ENCODE measurements at regions not wholly inside any gene's neighbourhood (a gene's known extent, or its start where the extent isn't known, plus 50 kb on each side); places are given as distances from the start of the nearest gene placed in this dataset.

DNA sequence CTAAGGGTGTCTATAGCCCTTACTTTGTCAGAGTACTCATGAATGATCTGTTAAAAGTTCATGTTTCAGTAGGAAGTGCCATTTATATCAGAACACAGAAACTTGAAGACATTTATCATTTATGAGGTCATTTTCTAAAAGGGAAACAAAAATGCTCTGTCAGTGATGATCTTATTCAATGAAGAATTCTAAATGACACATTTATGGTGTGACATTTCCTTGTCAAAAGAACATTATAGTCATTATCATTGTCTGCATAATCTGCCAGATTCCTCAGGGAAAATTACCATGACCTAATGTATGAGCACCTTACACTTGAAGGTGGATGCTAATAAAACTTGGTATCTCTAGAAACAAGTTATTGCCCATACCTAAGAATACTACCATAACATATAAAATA, 853.8 kb upstream of the SLITRK6 start:
- TF ChIP-seq EP300 (IDR thresholded peaks at IDR 0.05; ENCODE audit: borderline replicate concordance): no peak

DNA sequence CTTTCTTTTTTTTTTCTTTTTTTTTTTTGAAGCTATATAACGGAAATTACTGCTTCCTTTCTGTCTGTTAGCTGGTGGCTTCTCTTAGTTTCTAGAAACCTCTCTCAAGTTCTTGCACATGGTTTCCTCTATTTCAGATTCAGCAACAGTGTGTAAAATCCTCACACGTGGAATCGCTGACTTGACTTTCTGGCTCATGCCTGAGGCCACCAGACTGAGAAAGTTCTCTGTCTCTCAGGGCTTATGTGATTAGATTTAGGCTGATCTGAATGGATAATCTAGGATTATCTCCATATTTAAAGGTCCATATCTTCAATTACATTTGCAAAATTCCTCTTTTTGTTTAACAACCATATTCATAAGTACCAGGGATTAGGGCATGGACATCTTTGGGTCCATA, 856.3 kb upstream of the SLITRK6 start:
- TF ChIP-seq TCF12 (IDR thresholded peaks at IDR 0.05; ENCODE audit: low read depth) (no peak), EGR1 (IDR thresholded peaks at IDR 0.05) (no peak), CEBPB (IDR thresholded peaks at IDR 0.05) (no peak), TAF1 (IDR thresholded peaks at IDR 0.05; ENCODE audit: low read depth) (no peak), RAD21 (IDR thresholded peaks at IDR 0.05; ENCODE audit: low read depth) (no peak), FOXM1 (IDR thresholded peaks at IDR 0.05; ENCODE audit: borderline replicate concordance, low read depth) (no peak)
- TF ChIP-seq, protein P1, sequence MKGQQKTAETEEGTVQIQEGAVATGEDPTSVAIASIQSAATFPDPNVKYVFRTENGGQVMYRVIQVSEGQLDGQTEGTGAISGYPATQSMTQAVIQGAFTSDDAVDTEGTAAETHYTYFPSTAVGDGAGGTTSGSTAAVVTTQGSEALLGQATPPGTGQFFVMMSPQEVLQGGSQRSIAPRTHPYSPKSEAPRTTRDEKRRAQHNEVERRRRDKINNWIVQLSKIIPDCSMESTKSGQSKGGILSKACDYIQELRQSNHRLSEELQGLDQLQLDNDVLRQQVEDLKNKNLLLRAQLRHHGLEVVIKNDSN (IDR thresholded peaks at IDR 0.05): no peak
- TF ChIP-seq, protein P2, sequence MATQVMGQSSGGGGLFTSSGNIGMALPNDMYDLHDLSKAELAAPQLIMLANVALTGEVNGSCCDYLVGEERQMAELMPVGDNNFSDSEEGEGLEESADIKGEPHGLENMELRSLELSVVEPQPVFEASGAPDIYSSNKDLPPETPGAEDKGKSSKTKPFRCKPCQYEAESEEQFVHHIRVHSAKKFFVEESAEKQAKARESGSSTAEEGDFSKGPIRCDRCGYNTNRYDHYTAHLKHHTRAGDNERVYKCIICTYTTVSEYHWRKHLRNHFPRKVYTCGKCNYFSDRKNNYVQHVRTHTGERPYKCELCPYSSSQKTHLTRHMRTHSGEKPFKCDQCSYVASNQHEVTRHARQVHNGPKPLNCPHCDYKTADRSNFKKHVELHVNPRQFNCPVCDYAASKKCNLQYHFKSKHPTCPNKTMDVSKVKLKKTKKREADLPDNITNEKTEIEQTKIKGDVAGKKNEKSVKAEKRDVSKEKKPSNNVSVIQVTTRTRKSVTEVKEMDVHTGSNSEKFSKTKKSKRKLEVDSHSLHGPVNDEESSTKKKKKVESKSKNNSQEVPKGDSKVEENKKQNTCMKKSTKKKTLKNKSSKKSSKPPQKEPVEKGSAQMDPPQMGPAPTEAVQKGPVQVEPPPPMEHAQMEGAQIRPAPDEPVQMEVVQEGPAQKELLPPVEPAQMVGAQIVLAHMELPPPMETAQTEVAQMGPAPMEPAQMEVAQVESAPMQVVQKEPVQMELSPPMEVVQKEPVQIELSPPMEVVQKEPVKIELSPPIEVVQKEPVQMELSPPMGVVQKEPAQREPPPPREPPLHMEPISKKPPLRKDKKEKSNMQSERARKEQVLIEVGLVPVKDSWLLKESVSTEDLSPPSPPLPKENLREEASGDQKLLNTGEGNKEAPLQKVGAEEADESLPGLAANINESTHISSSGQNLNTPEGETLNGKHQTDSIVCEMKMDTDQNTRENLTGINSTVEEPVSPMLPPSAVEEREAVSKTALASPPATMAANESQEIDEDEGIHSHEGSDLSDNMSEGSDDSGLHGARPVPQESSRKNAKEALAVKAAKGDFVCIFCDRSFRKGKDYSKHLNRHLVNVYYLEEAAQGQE (IDR thresholded peaks at IDR 0.05; ENCODE audit: low read depth): no peak

DNA sequence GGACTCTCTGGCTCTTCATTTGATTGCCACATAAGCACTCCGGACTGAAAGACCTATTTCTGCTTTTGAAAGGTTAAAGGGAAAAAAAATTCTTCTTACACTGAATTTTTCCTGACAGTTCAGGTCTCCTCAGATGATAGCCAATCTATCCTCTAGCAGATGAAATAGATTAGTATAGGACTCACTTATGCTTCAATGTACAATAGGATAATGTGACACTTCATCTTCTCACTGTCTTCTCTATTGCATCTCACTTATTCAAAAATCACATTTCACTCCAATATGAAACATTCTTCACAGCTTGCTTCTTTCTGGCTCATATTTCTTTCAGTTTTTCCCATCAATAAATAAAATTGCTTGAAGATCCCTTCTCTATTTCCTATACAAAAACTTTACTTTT, 860.9 kb upstream of the SLITRK6 start:
- TF ChIP-seq TAF1 (IDR thresholded peaks at IDR 0.05; ENCODE audit: low read depth) (no peak), CREB1 (IDR thresholded peaks at IDR 0.05; ENCODE audit: low read depth) (no peak), FOXM1 (IDR thresholded peaks at IDR 0.05; ENCODE audit: borderline replicate concordance, low read depth) (no peak), TEAD4 (IDR thresholded peaks at IDR 0.05) (no peak), EP300 (IDR thresholded peaks at IDR 0.05; ENCODE audit: borderline replicate concordance) (no peak), TCF12 (IDR thresholded peaks at IDR 0.05; ENCODE audit: low read depth) (no peak), YY1 (IDR thresholded peaks at IDR 0.05; ENCODE audit: low read depth) (no peak), RAD21 (IDR thresholded peaks at IDR 0.05; ENCODE audit: low read depth) (no peak), CEBPB (IDR thresholded peaks at IDR 0.05) (no peak), NFIC (IDR thresholded peaks at IDR 0.05) (no peak), EGR1 (IDR thresholded peaks at IDR 0.05) (no peak), ZBTB7A (IDR thresholded peaks at IDR 0.05; ENCODE audit: low read depth) (no peak)
- TF ChIP-seq, protein P3, sequence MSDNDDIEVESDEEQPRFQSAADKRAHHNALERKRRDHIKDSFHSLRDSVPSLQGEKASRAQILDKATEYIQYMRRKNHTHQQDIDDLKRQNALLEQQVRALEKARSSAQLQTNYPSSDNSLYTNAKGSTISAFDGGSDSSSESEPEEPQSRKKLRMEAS (IDR thresholded peaks at IDR 0.05): no peak
- TF ChIP-seq, protein P1 (IDR thresholded peaks at IDR 0.05): no peak
- TF ChIP-seq, protein P2 (IDR thresholded peaks at IDR 0.05; ENCODE audit: low read depth): no peak

DNA sequence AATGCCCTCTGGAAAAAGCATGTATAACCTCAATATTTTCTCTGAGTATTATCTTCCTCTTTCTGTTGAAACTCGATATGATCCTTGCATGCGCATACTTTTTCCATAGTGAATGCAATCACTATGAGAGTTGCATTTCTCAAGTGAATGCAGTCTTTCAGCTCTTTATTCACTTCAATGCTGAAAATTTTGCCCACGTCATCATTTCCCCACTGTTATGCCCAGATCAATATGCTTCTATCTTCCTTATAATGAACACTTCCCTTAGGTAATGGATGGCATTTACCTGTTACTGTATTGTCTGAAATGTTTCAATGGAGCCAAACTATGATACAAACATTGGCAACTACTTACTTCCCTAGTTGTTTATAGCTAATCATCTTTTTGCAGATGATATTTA, 866.6 kb upstream of the SLITRK6 start:
- no peak for TF ChIP-seq CEBPB (IDR thresholded peaks at IDR 0.05)
- no peak for TF ChIP-seq TEAD4 (IDR thresholded peaks at IDR 0.05)
- no peak for TF ChIP-seq ZBTB7A (IDR thresholded peaks at IDR 0.05; ENCODE audit: low read depth)
- no peak for TF ChIP-seq CREB1 (IDR thresholded peaks at IDR 0.05; ENCODE audit: low read depth)
- TF ChIP-seq, protein P1 (IDR thresholded peaks at IDR 0.05): no peak
- no peak for TF ChIP-seq EP300 (IDR thresholded peaks at IDR 0.05; ENCODE audit: borderline replicate concordance)
- TF ChIP-seq, protein P2 (IDR thresholded peaks at IDR 0.05; ENCODE audit: low read depth): no peak
- TF ChIP-seq EGR1 (IDR thresholded peaks at IDR 0.05): no peak
- no peak for TF ChIP-seq TAF1 (IDR thresholded peaks at IDR 0.05; ENCODE audit: low read depth)
- no peak for TF ChIP-seq NFIC (IDR thresholded peaks at IDR 0.05)
- TF ChIP-seq YY1 (IDR thresholded peaks at IDR 0.05; ENCODE audit: low read depth): no peak
- no peak for TF ChIP-seq TCF12 (IDR thresholded peaks at IDR 0.05; ENCODE audit: low read depth)

DNA sequence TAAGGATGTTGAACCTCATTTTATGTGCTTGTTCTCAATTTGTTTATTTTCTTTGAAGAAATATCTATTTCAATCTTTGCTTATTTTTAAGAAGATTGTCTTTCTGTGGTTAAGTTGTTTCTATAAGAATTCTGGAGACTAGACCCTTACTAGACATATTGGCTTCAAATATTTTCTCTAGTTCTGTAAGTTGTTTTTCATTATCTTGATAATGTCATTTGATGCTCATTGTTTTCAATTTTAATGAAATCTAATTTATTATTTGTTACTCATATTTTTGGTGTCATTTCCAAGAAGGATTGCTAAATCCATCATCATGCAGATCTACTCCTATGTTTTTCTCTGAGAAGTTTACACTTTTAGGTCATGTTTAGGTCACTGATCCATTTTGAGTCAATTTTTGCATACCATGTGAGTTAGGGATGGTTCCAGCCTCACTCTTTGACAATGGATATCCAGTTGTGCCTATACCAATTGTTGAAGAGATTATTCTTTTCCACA, 874.8 kb upstream of the SLITRK6 start:
- no peak for TF ChIP-seq CEBPB (IDR thresholded peaks at IDR 0.05)
- no peak for TF ChIP-seq TEAD4 (IDR thresholded peaks at IDR 0.05)
- TF ChIP-seq TCF12 (IDR thresholded peaks at IDR 0.05; ENCODE audit: low read depth): no peak
- TF ChIP-seq, protein P2 (IDR thresholded peaks at IDR 0.05; ENCODE audit: low read depth): no peak
- TF ChIP-seq, protein P3 (IDR thresholded peaks at IDR 0.05): no peak
- no peak for TF ChIP-seq YY1 (IDR thresholded peaks at IDR 0.05; ENCODE audit: low read depth)
- TF ChIP-seq, protein P1 (IDR thresholded peaks at IDR 0.05): no peak
- TF ChIP-seq TAF1 (IDR thresholded peaks at IDR 0.05; ENCODE audit: low read depth): no peak
- TF ChIP-seq ZBTB7A (IDR thresholded peaks at IDR 0.05; ENCODE audit: low read depth): no peak
- TF ChIP-seq EP300 (IDR thresholded peaks at IDR 0.05; ENCODE audit: borderline replicate concordance): no peak
- no peak for TF ChIP-seq NFIC (IDR thresholded peaks at IDR 0.05)
- no peak for TF ChIP-seq RAD21 (IDR thresholded peaks at IDR 0.05; ENCODE audit: low read depth)
- TF ChIP-seq EGR1 (IDR thresholded peaks at IDR 0.05): no peak
- TF ChIP-seq FOXM1 (IDR thresholded peaks at IDR 0.05; ENCODE audit: borderline replicate concordance, low read depth): no peak
- TF ChIP-seq CREB1 (IDR thresholded peaks at IDR 0.05; ENCODE audit: low read depth): no peak

Measured in Ishikawa (cell line).